Ishikawa (cell line): ENCODE measurements at regions not wholly inside any gene's neighbourhood (a gene's known extent, or its start where the extent isn't known, plus 50 kb on each side); places are given as distances from the start of the nearest gene placed in this dataset.

Experiments
- CEBPB ChIP-seq: IDR thresholded peaks from 2 replicates; pipeline ENCODE4 v1.6.1; 2012
- CREB1 ChIP-seq: IDR thresholded peaks from 2 replicates; pipeline ENCODE4 v1.6.1; 2012; ENCODE audit warnings: low read depth
- EP300 ChIP-seq: IDR thresholded peaks from 2 replicates; pipeline ENCODE4 v1.6.1; 2012; ENCODE audit warnings: borderline replicate concordance
- RAD21 ChIP-seq: IDR thresholded peaks from 2 replicates; pipeline ENCODE4 v1.6.1; 2012; ENCODE audit warnings: low read depth
- TF ChIP-seq, protein P1 (sequence below): IDR thresholded peaks from 2 replicates; pipeline ENCODE4 v1.6.1; 2012; ENCODE audit warnings: low read depth, mild to moderate bottlenecking

DNA sequence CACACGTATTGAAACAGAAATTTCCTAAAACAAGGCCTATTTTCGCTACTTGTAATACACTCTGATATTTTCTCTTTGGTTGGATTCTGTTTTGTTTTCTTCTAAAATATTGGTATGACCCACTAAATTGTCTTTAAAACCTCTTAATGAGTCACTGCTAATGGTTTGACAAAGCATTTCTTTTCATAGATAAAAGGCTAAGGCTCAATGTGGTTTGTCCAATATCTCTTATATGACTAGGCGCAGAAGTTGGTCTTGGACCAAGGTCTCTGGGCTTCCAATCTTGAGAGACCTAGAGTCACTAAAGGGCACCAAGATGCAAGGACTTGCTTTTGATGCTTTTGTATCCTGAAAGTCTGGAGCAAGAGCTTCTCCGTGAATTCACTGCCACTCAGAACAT, 498.2 kb upstream of the TCF4 start:
- TF ChIP-seq RAD21 (no peak), EP300 (no peak), CEBPB (no peak), CREB1 (no peak)
- TF ChIP-seq, protein P1, sequence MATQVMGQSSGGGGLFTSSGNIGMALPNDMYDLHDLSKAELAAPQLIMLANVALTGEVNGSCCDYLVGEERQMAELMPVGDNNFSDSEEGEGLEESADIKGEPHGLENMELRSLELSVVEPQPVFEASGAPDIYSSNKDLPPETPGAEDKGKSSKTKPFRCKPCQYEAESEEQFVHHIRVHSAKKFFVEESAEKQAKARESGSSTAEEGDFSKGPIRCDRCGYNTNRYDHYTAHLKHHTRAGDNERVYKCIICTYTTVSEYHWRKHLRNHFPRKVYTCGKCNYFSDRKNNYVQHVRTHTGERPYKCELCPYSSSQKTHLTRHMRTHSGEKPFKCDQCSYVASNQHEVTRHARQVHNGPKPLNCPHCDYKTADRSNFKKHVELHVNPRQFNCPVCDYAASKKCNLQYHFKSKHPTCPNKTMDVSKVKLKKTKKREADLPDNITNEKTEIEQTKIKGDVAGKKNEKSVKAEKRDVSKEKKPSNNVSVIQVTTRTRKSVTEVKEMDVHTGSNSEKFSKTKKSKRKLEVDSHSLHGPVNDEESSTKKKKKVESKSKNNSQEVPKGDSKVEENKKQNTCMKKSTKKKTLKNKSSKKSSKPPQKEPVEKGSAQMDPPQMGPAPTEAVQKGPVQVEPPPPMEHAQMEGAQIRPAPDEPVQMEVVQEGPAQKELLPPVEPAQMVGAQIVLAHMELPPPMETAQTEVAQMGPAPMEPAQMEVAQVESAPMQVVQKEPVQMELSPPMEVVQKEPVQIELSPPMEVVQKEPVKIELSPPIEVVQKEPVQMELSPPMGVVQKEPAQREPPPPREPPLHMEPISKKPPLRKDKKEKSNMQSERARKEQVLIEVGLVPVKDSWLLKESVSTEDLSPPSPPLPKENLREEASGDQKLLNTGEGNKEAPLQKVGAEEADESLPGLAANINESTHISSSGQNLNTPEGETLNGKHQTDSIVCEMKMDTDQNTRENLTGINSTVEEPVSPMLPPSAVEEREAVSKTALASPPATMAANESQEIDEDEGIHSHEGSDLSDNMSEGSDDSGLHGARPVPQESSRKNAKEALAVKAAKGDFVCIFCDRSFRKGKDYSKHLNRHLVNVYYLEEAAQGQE, result no peak
